ENCODE measurements at regions not wholly inside any gene's neighbourhood (a gene's known extent, or its start where the extent isn't known, plus 50 kb on each side); places are given as distances from the start of the nearest gene placed in this dataset.

DNA sequence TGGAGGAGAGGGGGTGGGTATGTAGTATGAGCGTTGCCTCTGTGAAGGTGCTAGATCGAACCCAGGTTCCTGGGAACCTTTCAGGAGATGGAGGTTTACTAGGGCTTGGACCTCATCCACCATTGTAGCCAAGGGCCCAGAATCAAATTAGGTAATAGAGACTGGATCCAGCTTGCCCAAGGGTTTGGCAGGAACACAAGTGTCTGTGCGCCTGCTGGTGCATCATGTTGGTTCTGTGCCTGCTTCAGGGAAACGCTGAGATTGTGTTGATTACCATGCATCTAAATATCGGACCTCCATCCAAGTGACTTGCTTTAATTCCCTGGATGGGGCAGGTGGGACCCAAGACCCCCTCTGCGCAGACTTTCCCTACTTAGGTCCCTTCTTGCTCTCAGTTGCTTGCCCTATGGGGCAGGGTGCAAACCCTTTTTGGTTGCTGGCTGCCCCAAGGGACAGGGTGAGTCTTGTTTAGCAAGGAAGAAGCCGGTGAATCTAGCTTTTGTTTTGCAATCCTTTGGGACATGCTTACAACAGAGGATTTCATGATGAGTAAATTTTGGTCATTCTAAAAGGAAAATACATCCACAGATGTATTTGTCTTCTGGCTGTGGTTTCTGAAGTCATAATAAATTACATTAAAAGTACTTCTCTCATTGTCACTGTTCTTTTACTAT is 189.8 kb upstream of the PRICKLE1 start:
- Mint-ChIP-seq H3K4me1 (ENCODE audit: low read depth) (no peaks in the 10 kb centered on the region), H3K9me3 (no peaks in the 10 kb centered on the region), H3K4me3 (no peak overlapping the region), H3K27me3 (no peaks in the 10 kb centered on the region), H3K36me3 (ENCODE audit: low read depth) (no peaks in the 10 kb centered on the region), H3K27ac (no peak overlapping the region)
- intact Hi-C loops (cut with micrococcal nuclease), result no loop called here

DNA sequence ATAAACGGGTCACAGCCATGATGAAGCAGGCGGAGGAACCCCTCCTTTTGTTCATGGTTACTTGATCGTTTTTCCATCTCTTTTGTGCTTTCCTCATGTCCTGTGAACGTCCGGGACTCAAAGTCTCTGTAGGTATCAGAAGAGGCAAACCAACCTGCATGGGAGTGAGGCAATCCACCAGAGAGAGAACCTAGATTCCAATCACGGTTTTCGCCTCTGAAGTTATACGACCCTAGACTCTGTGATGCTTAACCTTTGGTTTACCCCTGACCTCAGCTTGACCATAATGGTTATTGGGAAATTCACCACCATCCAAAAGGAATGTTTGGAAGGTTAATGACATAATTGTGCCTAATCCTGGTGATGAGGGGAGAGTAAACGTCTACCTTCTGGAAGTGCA is 186.8 kb upstream of the PRICKLE1 start:
- Mint-ChIP-seq H3K4me3 (no peak overlapping the region), H3K9me3 (peaks cover 17% of the 10 kb centered on the region), H3K4me1 (ENCODE audit: low read depth) (no peaks in the 10 kb centered on the region), H3K27me3 (no peaks in the 10 kb centered on the region), H3K27ac (no peak overlapping the region), H3K36me3 (ENCODE audit: low read depth) (no peaks in the 10 kb centered on the region)
- intact Hi-C loops (cut with micrococcal nuclease), result no loop called here

- H3K27me3 Mint-ChIP-seq, result no peaks in the 10 kb centered on the region
- H3K9me3 Mint-ChIP-seq, result peaks cover 26% of the 10 kb centered on the region
- H3K4me3 Mint-ChIP-seq, result no peak overlapping the region
- no peaks in the 10 kb centered on the region for H3K36me3 Mint-ChIP-seq (ENCODE audit: low read depth)
- no peak overlapping the region for H3K27ac Mint-ChIP-seq
- H3K4me1 Mint-ChIP-seq (ENCODE audit: low read depth), result no peaks in the 10 kb centered on the region
- intact Hi-C loops (cut with micrococcal nuclease), result no loop called here
Measured at GRCh38 chr12:42774238-42774637, 184.7 kb upstream of the PRICKLE1 start.

DNA sequence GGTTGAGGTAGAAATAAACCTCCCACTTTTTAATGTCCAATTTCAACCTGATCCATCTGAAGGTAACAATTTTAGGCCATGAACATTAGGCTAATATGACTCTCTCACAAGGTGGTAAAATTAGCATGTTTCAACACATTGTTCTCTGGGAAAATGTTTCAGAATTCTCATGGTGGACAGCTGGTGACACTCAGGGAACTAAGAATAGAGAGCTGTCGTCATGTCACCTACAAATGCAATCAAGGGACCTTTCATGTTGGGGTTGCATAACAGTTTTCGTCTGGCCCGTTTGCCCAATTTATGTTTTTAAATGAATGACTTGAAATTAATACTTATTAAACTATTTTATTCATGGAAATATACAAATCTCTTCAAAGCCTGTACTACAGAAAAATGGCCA is 180.7 kb upstream of the PRICKLE1 start:
- peaks cover 26% of the 10 kb centered on the region for H3K9me3 Mint-ChIP-seq
- no peaks in the 10 kb centered on the region for H3K36me3 Mint-ChIP-seq (ENCODE audit: low read depth)
- no peak overlapping the region for H3K4me3 Mint-ChIP-seq
- no peaks in the 10 kb centered on the region for H3K4me1 Mint-ChIP-seq (ENCODE audit: low read depth)
- intact Hi-C loops (cut with micrococcal nuclease), result no loop called here
- H3K27me3 Mint-ChIP-seq, result no peaks in the 10 kb centered on the region
- no peak overlapping the region for H3K27ac Mint-ChIP-seq

DNA sequence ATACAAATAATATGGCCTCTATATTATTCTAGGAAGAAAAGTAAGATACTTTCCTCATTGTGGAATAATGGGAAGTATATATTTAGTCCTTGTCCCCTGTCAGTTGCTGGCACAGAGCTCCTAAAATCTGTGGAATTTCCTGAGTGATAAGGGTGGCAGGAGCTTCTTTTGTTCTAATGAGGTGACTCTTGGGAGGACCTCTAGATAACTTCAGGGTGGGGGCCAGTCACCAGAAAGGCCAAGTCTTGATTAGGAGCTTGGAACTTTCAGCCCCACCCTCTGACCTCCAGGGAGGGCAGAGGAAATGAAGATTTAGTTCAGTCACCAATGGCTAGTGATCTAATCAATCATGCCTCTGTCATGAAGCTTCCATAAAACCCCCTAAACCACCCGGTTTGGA is 179.9 kb upstream of the PRICKLE1 start:
- Mint-ChIP-seq H3K4me1 (ENCODE audit: low read depth) (no peaks in the 10 kb centered on the region), H3K36me3 (ENCODE audit: low read depth) (no peaks in the 10 kb centered on the region), H3K9me3 (peaks cover 26% of the 10 kb centered on the region), H3K27me3 (no peaks in the 10 kb centered on the region), H3K27ac (no peak overlapping the region), H3K4me3 (no peak overlapping the region)
- intact Hi-C loops (cut with micrococcal nuclease), result no loop called here

GRCh38 chr12:42767998-42768397 is 178.5 kb upstream of the PRICKLE1 start:
- H3K27ac Mint-ChIP-seq, result no peak overlapping the region
- no peaks in the 10 kb centered on the region for H3K27me3 Mint-ChIP-seq
- intact Hi-C loops (cut with micrococcal nuclease), result no loop called here
- no peaks in the 10 kb centered on the region for H3K4me1 Mint-ChIP-seq (ENCODE audit: low read depth)
- peaks cover 19% of the 10 kb centered on the region for H3K9me3 Mint-ChIP-seq
- no peaks in the 10 kb centered on the region for H3K36me3 Mint-ChIP-seq (ENCODE audit: low read depth)
- H3K4me3 Mint-ChIP-seq, result no peak overlapping the region

DNA sequence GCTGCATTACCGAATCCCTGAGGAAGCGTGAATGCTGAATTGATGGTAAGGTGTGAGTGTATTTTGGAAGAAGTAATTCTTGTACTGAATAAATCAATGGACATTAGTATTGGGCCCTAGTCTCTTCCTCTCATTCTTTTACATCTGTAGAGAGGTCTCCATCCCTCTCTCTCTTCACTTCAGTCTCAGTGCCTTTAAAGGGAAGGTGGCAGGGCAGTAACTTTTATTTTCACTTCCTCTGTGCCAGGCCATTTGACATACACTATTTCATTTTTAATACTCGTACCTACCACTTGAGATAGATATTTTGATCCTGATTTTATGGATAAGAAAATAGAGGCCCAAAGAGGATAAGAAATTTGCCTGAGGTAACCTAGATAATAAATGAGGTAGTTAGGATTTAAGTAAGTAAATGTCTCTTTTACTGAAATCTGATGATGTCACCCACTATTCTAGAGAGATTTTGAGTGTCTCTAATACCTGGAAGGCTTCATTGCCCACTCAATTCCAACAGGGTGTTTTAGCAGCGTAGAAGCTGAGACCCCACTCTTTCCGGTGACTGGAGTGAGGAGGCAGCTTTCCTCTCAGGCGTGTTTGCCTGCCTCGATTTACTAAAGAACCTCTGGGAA is 177.9 kb upstream of the PRICKLE1 start:
- Mint-ChIP-seq H3K27ac (no peak overlapping the region), H3K4me1 (ENCODE audit: low read depth) (no peaks in the 10 kb centered on the region), H3K36me3 (ENCODE audit: low read depth) (no peaks in the 10 kb centered on the region), H3K9me3 (peaks cover 21% of the 10 kb centered on the region), H3K27me3 (no peaks in the 10 kb centered on the region), H3K4me3 (no peak overlapping the region)
- intact Hi-C loops (cut with micrococcal nuclease), result no loop called here

DNA sequence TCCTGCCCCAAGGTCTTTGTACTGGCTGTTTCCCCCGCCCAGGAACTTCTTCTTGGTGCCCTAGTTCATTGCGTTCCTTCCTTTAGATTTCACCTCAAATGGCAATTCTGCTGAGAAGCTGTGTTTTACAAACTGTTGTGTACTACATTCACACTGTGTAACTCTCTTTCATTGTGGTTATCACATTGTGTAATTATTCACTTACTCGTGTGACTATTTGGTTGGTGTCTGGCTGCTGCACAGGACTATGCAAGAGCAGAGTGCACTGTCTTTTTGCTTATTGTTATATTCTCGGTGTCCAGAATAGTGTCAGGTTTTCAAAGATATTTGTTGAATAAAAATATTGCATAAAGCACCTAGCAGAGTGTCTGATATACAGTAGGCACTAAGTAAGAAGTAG is 177.2 kb upstream of the PRICKLE1 start:
- Mint-ChIP-seq H3K36me3 (ENCODE audit: low read depth) (no peaks in the 10 kb centered on the region), H3K27ac (no peak overlapping the region), H3K9me3 (peaks cover 21% of the 10 kb centered on the region), H3K27me3 (no peaks in the 10 kb centered on the region), H3K4me3 (no peak overlapping the region), H3K4me1 (ENCODE audit: low read depth) (no peaks in the 10 kb centered on the region)
- intact Hi-C loops (cut with micrococcal nuclease), result no loop called here

- H3K4me3 Mint-ChIP-seq, result no peak overlapping the region
- no peaks in the 10 kb centered on the region for H3K4me1 Mint-ChIP-seq (ENCODE audit: low read depth)
- H3K27ac Mint-ChIP-seq, result no peak overlapping the region
- intact Hi-C loops (cut with micrococcal nuclease), result no loop called here
- H3K27me3 Mint-ChIP-seq, result no peaks in the 10 kb centered on the region
- peaks cover 13% of the 10 kb centered on the region for H3K9me3 Mint-ChIP-seq
- no peaks in the 10 kb centered on the region for H3K36me3 Mint-ChIP-seq (ENCODE audit: low read depth)
Measured at GRCh38 chr12:42766026-42766425, 176.5 kb upstream of the PRICKLE1 start.

- Mint-ChIP-seq H3K36me3 (ENCODE audit: low read depth) (no peaks in the 10 kb centered on the region), H3K9me3 (peaks cover 8% of the 10 kb centered on the region), H3K4me3 (no peak overlapping the region), H3K4me1 (ENCODE audit: low read depth) (no peaks in the 10 kb centered on the region), H3K27ac (no peak overlapping the region), H3K27me3 (no peaks in the 10 kb centered on the region)
- intact Hi-C loops (cut with micrococcal nuclease), result no loop called here
Measured at GRCh38 chr12:42763682-42764081, 174.1 kb upstream of the PRICKLE1 start.

DNA sequence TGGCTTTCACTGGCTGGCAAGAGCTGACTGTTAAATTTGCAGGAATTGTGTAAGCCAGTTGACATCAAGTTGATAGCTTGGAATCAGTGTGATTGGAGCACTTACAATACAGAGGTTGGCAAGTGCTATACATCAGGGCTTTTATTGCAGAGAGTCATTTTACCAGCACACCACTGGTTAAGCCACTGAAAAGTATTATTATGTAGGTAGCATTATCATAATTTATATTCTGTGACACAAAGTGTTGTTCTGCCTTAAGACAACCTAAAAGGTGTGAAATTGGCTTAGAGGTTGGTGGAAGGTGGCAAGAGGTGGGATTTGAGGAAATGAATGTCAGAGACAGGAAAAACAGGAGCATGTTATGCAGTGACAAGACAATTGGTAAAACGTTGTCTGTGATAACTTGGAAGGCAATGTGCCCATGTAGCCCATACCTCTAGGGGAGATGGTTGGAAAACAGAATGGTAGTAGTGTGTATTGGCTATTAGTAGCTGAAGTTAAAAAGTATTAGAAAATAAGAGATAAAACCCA is 172.9 kb upstream of the PRICKLE1 start:
- Mint-ChIP-seq H3K4me3 (no peak overlapping the region), H3K36me3 (ENCODE audit: low read depth) (no peaks in the 10 kb centered on the region), H3K27me3 (no peaks in the 10 kb centered on the region), H3K4me1 (ENCODE audit: low read depth) (no peaks in the 10 kb centered on the region), H3K27ac (no peak overlapping the region), H3K9me3 (peaks cover 8% of the 10 kb centered on the region)
- intact Hi-C loops (cut with micrococcal nuclease), result no loop called here

DNA sequence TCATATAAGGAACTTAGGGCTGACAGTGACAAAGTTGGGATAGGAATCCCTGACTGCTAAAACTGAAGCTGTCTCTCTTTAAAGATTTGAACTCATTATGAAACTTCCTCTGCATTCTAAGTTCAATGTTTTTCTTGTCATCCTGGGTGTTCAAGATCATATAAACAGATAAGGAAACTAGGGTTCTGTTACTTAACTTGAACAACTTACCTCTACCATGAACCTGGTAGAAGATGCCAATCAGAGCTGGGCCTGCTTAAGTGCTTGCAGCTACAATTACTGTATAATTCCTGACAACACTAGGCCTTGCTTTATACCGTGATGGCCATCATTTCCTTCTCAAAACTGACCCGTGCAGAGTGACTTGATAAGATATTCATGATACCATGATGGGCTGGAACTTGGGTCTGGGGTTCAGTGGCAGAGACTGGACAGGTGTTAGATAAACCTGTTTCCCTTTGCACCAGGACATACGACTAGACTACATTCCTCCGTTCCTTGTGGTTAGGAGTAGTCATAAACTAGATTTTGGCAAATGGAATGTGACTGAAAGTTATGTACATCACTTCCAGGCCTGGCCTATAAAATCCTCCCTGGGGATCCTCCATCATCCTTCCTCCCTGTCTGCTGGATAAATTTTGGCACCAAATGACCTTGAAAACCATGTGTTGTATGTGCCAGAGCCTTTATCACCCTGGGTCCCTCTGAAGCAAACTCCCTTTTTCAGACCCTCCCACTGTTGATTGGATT is 172.2 kb upstream of the PRICKLE1 start:
- intact Hi-C loops (cut with micrococcal nuclease), result no loop called here
- Mint-ChIP-seq H3K4me3 (no peak overlapping the region), H3K27ac (no peak overlapping the region), H3K27me3 (no peaks in the 10 kb centered on the region), H3K4me1 (ENCODE audit: low read depth) (no peaks in the 10 kb centered on the region), H3K9me3 (peaks cover 8% of the 10 kb centered on the region), H3K36me3 (ENCODE audit: low read depth) (no peaks in the 10 kb centered on the region)

DNA sequence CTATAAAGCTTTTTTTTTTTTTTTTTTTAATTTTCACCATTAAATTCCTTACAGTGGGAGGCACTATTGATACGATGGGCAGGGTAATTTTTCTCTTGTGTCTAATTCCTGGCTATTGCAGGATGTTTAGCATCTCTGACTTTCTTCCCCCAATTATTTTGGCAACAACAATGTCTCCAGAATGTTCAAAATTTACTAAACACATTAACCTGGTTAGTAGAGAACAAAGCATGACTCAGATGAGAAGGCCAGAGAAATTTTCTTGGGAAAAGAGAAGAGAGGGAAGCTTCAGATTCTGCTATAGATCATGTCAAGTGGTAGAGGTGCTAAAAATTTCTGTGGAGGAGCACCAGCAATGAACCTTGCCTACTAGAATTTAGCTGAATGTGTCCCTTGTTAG is 171.5 kb upstream of the PRICKLE1 start:
- peaks cover 8% of the 10 kb centered on the region for H3K9me3 Mint-ChIP-seq
- intact Hi-C loops (cut with micrococcal nuclease), result no loop called here
- no peak overlapping the region for H3K4me3 Mint-ChIP-seq
- H3K36me3 Mint-ChIP-seq (ENCODE audit: low read depth), result no peaks in the 10 kb centered on the region
- no peaks in the 10 kb centered on the region for H3K4me1 Mint-ChIP-seq (ENCODE audit: low read depth)
- no peak overlapping the region for H3K27ac Mint-ChIP-seq
- no peaks in the 10 kb centered on the region for H3K27me3 Mint-ChIP-seq

GRCh38 chr12:42760550-42760949 is 171.0 kb upstream of the PRICKLE1 start:
- intact Hi-C loops (cut with micrococcal nuclease), result no loop called here
- Mint-ChIP-seq H3K27ac (no peak overlapping the region), H3K36me3 (ENCODE audit: low read depth) (no peaks in the 10 kb centered on the region), H3K4me1 (ENCODE audit: low read depth) (no peaks in the 10 kb centered on the region), H3K27me3 (no peaks in the 10 kb centered on the region), H3K4me3 (no peak overlapping the region), H3K9me3 (peaks cover 8% of the 10 kb centered on the region)

All from dendritic cell treated with granulocyte-macrophage colony-stimulating factor and Interleukin-4, amounts not matched to agents 40 ng/mL and 50 ng/mL, for 4 days (primary cell).